GM06990 (cell line): ENCODE measurements at regions not wholly inside any gene's neighbourhood (a gene's known extent, or its start where the extent isn't known, plus 50 kb on each side); places are given as distances from the start of the nearest gene placed in this dataset.
"Not testable (repeated sequence)": the region's sequence is repeated elsewhere in the genome, so short reads cannot be mapped to it uniquely, and the experiment has no call there.

Source experiments
- DNase-seq: peaks from one replicate; pipeline ENCODE4 v3.0.0-alpha.2; 2011; ENCODE audit not compliant: insufficient read length; ENCODE audit errors: extremely low read depth
- H3K27me3 ChIP-seq: replicated peaks from 2 replicates; pipeline ENCODE4 v1.6.0; 2011; ENCODE audit warnings: low read length; ENCODE audit not compliant: control insufficient read depth, insufficient read depth
- H3K36me3 ChIP-seq: 2 replicates; pipeline ENCODE4 v1.5.1; 2011; ENCODE audit warnings: low read length; ENCODE audit not compliant: control insufficient read depth, insufficient read depth
- H3K4me3 ChIP-seq: replicated peaks from 2 replicates; pipeline ENCODE4 v1.5.1; 2011; ENCODE audit warnings: low read depth, mild to moderate bottlenecking, control low read depth, low read length
- CTCF ChIP-seq: IDR thresholded peaks from 2 replicates; pipeline ENCODE4 v1.5.1; 2011; ENCODE audit warnings: low read length, control low read depth, mild to moderate bottlenecking, inconsistent platforms; ENCODE audit not compliant: insufficient read depth, poor library complexity, severe bottlenecking

GRCh38 chr20:7155794-7156193, 388.3 kb downstream of the BMP2 start:
- Histone ChIP-seq H3K27me3 (no peaks in the 10 kb centered on the region), H3K4me3 (no peak overlapping the region), H3K36me3 (no peaks in the 10 kb centered on the region)
- no peak for TF ChIP-seq CTCF
- DNase-seq: no peak

GRCh38 chr20:7159903-7160302, 392.4 kb downstream of the BMP2 start:
- no peak for DNase-seq
- Histone ChIP-seq H3K4me3 (no peak overlapping the region), H3K27me3 (no peaks in the 10 kb centered on the region), H3K36me3 (no peaks in the 10 kb centered on the region)
- no peak for TF ChIP-seq CTCF

GRCh38 chr20:7161690-7162089, 394.2 kb downstream of the BMP2 start:
- DNase-seq: no peak
- TF ChIP-seq CTCF: no peak

GRCh38 chr20:7171911-7172310, 404.4 kb downstream of the BMP2 start:
- Histone ChIP-seq H3K4me3 (no peak overlapping the region), H3K36me3 (no peaks in the 10 kb centered on the region), H3K27me3 (no peaks in the 10 kb centered on the region)
- DNase-seq: no peak
- no peak for TF ChIP-seq CTCF

More at GRCh38 chr20:7161690-7162089, 394.2 kb downstream of the BMP2 start:
- H3K4me3 ChIP-seq: no peak overlapping the region
- H3K36me3 ChIP-seq: no peaks in the 10 kb centered on the region
- H3K27me3 ChIP-seq: no peaks in the 10 kb centered on the region

GRCh38 chr20:7174554-7174953, 407.1 kb downstream of the BMP2 start:
- no peak for TF ChIP-seq CTCF
- DNase-seq: no peak

GRCh38 chr20:7175827-7176226, 408.3 kb downstream of the BMP2 start:
- DNase-seq, H3K36me3 ChIP-seq, H3K4me3 ChIP-seq, H3K27me3 ChIP-seq: not testable (repeated sequence)

More at GRCh38 chr20:7174554-7174953, 407.1 kb downstream of the BMP2 start:
- no peaks in the 10 kb centered on the region for H3K36me3 ChIP-seq
- no peak overlapping the region for H3K4me3 ChIP-seq
- no peaks in the 10 kb centered on the region for H3K27me3 ChIP-seq
